NT2/D1 (cell line): ENCODE measurements at regions not wholly inside any gene's neighbourhood (a gene's known extent, or its start where the extent isn't known, plus 50 kb on each side); places are given as distances from the start of the nearest gene placed in this dataset.

Source experiments
- DNase-seq: peaks from one replicate; pipeline ENCODE4 v3.0.0-alpha.2; 2011; ENCODE audit warnings: low read depth, low spot score
- H3K27me3 ChIP-seq: 2 replicates; pipeline ENCODE4 v1.6.0; 2011; ENCODE audit warnings: mild to moderate bottlenecking; ENCODE audit not compliant: insufficient read length, insufficient read depth
- H3K36me3 ChIP-seq: 2 replicates; pipeline ENCODE4 v1.6.1; 2011; ENCODE audit warnings: mild to moderate bottlenecking, low read length, mixed read lengths; ENCODE audit not compliant: insufficient read depth, insufficient read length
- H3K4me1 ChIP-seq: 2 replicates; pipeline ENCODE4 v1.5.1; 2011; ENCODE audit not compliant: insufficient read depth, insufficient read length
- H3K4me3 ChIP-seq: 2 replicates; pipeline ENCODE4 v1.5.1; 2011; ENCODE audit warnings: low read depth; ENCODE audit not compliant: insufficient read length
- H3K9ac ChIP-seq: 2 replicates; pipeline ENCODE4 v1.6.0; 2011; ENCODE audit warnings: low read depth; ENCODE audit not compliant: insufficient read length
- H3K9me3 ChIP-seq: 2 replicates; pipeline ENCODE4 v1.5.1; 2011; ENCODE audit warnings: mild to moderate bottlenecking, low read length; ENCODE audit not compliant: insufficient read depth
- SUZ12 ChIP-seq: IDR thresholded peaks from 2 replicates; pipeline ENCODE4 v1.6.1; 2011; ENCODE audit not compliant: insufficient read length, insufficient read depth; ENCODE audit errors: extremely low read depth
- YY1 ChIP-seq: IDR thresholded peaks from 2 replicates; pipeline ENCODE4 v1.6.1; 2011; ENCODE audit not compliant: insufficient read length, insufficient read depth
- ZNF274 ChIP-seq: IDR thresholded peaks from 2 replicates; pipeline ENCODE4 v1.6.1; 2011; ENCODE audit warnings: mild to moderate bottlenecking, low read depth, low read length

GRCh38 chr4:151565583-151565982, 156.6 kb downstream of the FHIP1A start:
- DNase-seq, result no peak
- TF ChIP-seq YY1 (no peak), ZNF274 (no peak), SUZ12 (no peak)
- H3K4me1 ChIP-seq, result no peaks in the 10 kb centered on the region
- no peaks in the 10 kb centered on the region for H3K36me3 ChIP-seq
- H3K27me3 ChIP-seq, result no peaks in the 10 kb centered on the region
- H3K9me3 ChIP-seq, result no peaks in the 10 kb centered on the region
- no peak overlapping the region for H3K4me3 ChIP-seq
- no peak overlapping the region for H3K9ac ChIP-seq

GRCh38 chr4:151566053-151566452, 157.1 kb downstream of the FHIP1A start:
- Histone ChIP-seq H3K9ac (no peak overlapping the region), H3K4me1 (no peaks in the 10 kb centered on the region), H3K27me3 (no peaks in the 10 kb centered on the region), H3K36me3 (no peaks in the 10 kb centered on the region), H3K4me3 (no peak overlapping the region), H3K9me3 (no peaks in the 10 kb centered on the region)
- no peak for DNase-seq
- TF ChIP-seq ZNF274 (no peak), SUZ12 (no peak), YY1 (no peak)

- no peaks in the 10 kb centered on the region for H3K9me3 ChIP-seq
- no peaks in the 10 kb centered on the region for H3K4me1 ChIP-seq
- H3K27me3 ChIP-seq, result no peaks in the 10 kb centered on the region
- no peak overlapping the region for H3K9ac ChIP-seq
- DNase-seq, result no peak
- H3K36me3 ChIP-seq, result no peaks in the 10 kb centered on the region
- H3K4me3 ChIP-seq, result no peak overlapping the region
- TF ChIP-seq SUZ12 (no peak), ZNF274 (no peak), YY1 (no peak)
Observed at GRCh38 chr4:151567056-151567455, 158.1 kb downstream of the FHIP1A start.

GRCh38 chr4:151568966-151569365, 160.0 kb downstream of the FHIP1A start:
- Histone ChIP-seq H3K4me3 (no peak overlapping the region), H3K9me3 (no peaks in the 10 kb centered on the region), H3K4me1 (no peaks in the 10 kb centered on the region), H3K9ac (no peak overlapping the region), H3K27me3 (no peaks in the 10 kb centered on the region), H3K36me3 (no peaks in the 10 kb centered on the region)
- TF ChIP-seq ZNF274, result no peak
- TF ChIP-seq YY1, result no peak
- no peak for TF ChIP-seq SUZ12
- no peak for DNase-seq

- no peak overlapping the region for H3K9ac ChIP-seq
- H3K27me3 ChIP-seq, result no peaks in the 10 kb centered on the region
- TF ChIP-seq ZNF274 (no peak), YY1 (no peak), SUZ12 (no peak)
- H3K36me3 ChIP-seq, result no peaks in the 10 kb centered on the region
- H3K4me1 ChIP-seq, result no peaks in the 10 kb centered on the region
- DNase-seq, result no peak
- H3K9me3 ChIP-seq, result no peaks in the 10 kb centered on the region
- H3K4me3 ChIP-seq, result no peak overlapping the region
Observed at GRCh38 chr4:151569650-151570049, 160.7 kb downstream of the FHIP1A start.

- no peak overlapping the region for H3K9ac ChIP-seq
- H3K36me3 ChIP-seq, result no peaks in the 10 kb centered on the region
Observed at GRCh38 chr4:151573474-151573873, 164.5 kb downstream of the FHIP1A start.

GRCh38 chr4:151573945-151574344, 165.0 kb downstream of the FHIP1A start:
- DNase-seq, result no peak
- no peaks in the 10 kb centered on the region for H3K36me3 ChIP-seq
- no peaks in the 10 kb centered on the region for H3K4me1 ChIP-seq
- H3K9ac ChIP-seq, result no peak overlapping the region
- no peaks in the 10 kb centered on the region for H3K9me3 ChIP-seq
- no peaks in the 10 kb centered on the region for H3K27me3 ChIP-seq
- TF ChIP-seq YY1 (no peak), SUZ12 (no peak), ZNF274 (no peak)
- no peak overlapping the region for H3K4me3 ChIP-seq

More at GRCh38 chr4:151573474-151573873, 164.5 kb downstream of the FHIP1A start:
- no peak for DNase-seq
- H3K4me3 ChIP-seq, result no peak overlapping the region
- no peaks in the 10 kb centered on the region for H3K9me3 ChIP-seq
- H3K4me1 ChIP-seq, result no peaks in the 10 kb centered on the region
- no peaks in the 10 kb centered on the region for H3K27me3 ChIP-seq
- TF ChIP-seq YY1 (no peak), ZNF274 (no peak), SUZ12 (no peak)
